ENCODE measurements at regions not wholly inside any gene's neighbourhood (a gene's known extent, or its start where the extent isn't known, plus 50 kb on each side); places are given as distances from the start of the nearest gene placed in this dataset.
"Not testable (repeated sequence)": the region's sequence is repeated elsewhere in the genome, so short reads cannot be mapped to it uniquely, and the experiment has no call there.

DNA sequence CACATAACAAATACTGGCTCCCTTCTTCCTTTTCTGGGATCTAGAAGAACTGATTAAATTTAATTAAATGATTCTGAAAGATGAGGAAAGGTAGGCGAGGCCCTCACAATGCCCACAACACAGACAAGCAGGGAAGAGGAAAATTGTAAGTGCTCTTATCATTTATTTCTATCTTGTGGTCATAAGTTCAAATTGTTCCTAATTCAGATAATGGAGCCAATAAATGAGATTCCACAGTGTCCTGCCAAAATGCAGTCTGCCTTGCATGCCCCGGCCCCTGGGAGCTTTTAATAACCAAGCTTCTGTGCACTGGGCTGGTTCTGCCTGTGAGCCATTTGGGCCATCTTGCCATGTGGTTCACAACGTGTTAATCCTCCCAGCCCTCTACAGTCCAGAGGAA is 97.0 kb downstream of the CMC2 start:
- no peaks in the 10 kb centered on the region for H3K36me3 ChIP-seq (ENCODE audit: control insufficient read depth, insufficient read depth, low read length)
- no peak for TF ChIP-seq CTCF (IDR thresholded peaks at IDR 0.05; ENCODE audit: insufficient read depth, low read length, poor library complexity, severe bottlenecking)
- no peak for DNase-seq (ENCODE audit: extremely low read depth, insufficient read length)
- H3K27me3 ChIP-seq (replicated peaks; ENCODE audit: control insufficient read depth, insufficient read depth, low read length): no peaks in the 10 kb centered on the region; the same call in 1 of the 2 replicates
- no peak overlapping the region for H3K4me3 ChIP-seq (replicated peaks; ENCODE audit: low read depth, low read length)

- not testable (repeated sequence) for H3K4me3 ChIP-seq (replicated peaks; ENCODE audit: low read depth, low read length); H3K36me3 ChIP-seq (ENCODE audit: control insufficient read depth, insufficient read depth, low read length); DNase-seq (ENCODE audit: extremely low read depth, insufficient read length); H3K27me3 ChIP-seq (replicated peaks; ENCODE audit: control insufficient read depth, insufficient read depth, low read length)
These were observed 100.5 kb downstream of the CMC2 start for GRCh38 chr16:80906169-80906568.

- no peak overlapping the region for H3K4me3 ChIP-seq (replicated peaks; ENCODE audit: low read depth, low read length)
- no peaks in the 10 kb centered on the region for H3K36me3 ChIP-seq (ENCODE audit: control insufficient read depth, insufficient read depth, low read length)
- H3K27me3 ChIP-seq (replicated peaks; ENCODE audit: control insufficient read depth, insufficient read depth, low read length): no peaks in the 10 kb centered on the region
- no peak for DNase-seq (ENCODE audit: extremely low read depth, insufficient read length)
- no peak for TF ChIP-seq CTCF (IDR thresholded peaks at IDR 0.05; ENCODE audit: insufficient read depth, low read length, poor library complexity, severe bottlenecking)
These were observed 99.2 kb upstream of the CDYL2 start for GRCh38 chr16:80903616-80904015.

GRCh38 chr16:80902306-80903110 is 98.1 kb upstream of the CDYL2 start:
- Histone ChIP-seq H3K36me3 (ENCODE audit: control insufficient read depth, insufficient read depth, low read length) (no peaks in the 10 kb centered on the region), H3K4me3 (replicated peaks; ENCODE audit: low read depth, low read length) (no peak overlapping the region), H3K27me3 (replicated peaks; ENCODE audit: control insufficient read depth, insufficient read depth, low read length) (no peaks in the 10 kb centered on the region)
- DNase-seq (ENCODE audit: extremely low read depth, insufficient read length): no peak
- no peak for TF ChIP-seq CTCF (IDR thresholded peaks at IDR 0.05; ENCODE audit: insufficient read depth, low read length, poor library complexity, severe bottlenecking)

DNA sequence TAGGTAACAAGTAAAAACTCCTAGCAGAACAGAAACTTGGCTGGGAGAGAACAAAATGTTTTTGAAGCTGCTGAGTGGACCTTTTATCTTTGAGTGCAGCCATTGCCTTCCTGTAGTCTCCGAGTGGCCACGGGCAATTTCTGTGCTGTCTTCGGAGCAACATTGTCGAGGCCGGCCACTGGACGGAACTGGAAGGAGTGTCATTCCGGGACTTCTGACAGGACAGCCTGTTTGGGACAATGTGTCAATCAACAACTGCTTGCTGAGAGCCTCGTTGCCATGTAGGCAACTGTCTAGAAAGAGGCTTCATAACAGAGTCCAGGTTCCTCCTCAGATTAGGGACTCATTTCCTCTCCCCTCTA is 96.2 kb upstream of the CDYL2 start:
- Histone ChIP-seq H3K27me3 (replicated peaks; ENCODE audit: control insufficient read depth, insufficient read depth, low read length) (no peaks in the 10 kb centered on the region), H3K36me3 (ENCODE audit: control insufficient read depth, insufficient read depth, low read length) (no peaks in the 10 kb centered on the region), H3K4me3 (replicated peaks; ENCODE audit: low read depth, low read length) (no peak overlapping the region)
- DNase-seq (ENCODE audit: extremely low read depth, insufficient read length): no peak
- no peak for TF ChIP-seq CTCF (IDR thresholded peaks at IDR 0.05; ENCODE audit: insufficient read depth, low read length, poor library complexity, severe bottlenecking)

GRCh38 chr16:80899809-80900592 is 95.6 kb upstream of the CDYL2 start:
- no peak for TF ChIP-seq CTCF (IDR thresholded peaks at IDR 0.05; ENCODE audit: insufficient read depth, low read length, poor library complexity, severe bottlenecking)
- no peak for DNase-seq (ENCODE audit: extremely low read depth, insufficient read length)

More at GRCh38 chr16:80899809-80900592, 95.6 kb upstream of the CDYL2 start:
- Histone ChIP-seq H3K36me3 (ENCODE audit: control insufficient read depth, insufficient read depth, low read length) (no peaks in the 10 kb centered on the region), H3K27me3 (replicated peaks; ENCODE audit: control insufficient read depth, insufficient read depth, low read length) (no peaks in the 10 kb centered on the region), H3K4me3 (replicated peaks; ENCODE audit: low read depth, low read length) (no peak overlapping the region)

All from GM06990 (cell line).